BE2C (cell line): ENCODE measurements at regions not wholly inside any gene's neighbourhood (a gene's known extent, or its start where the extent isn't known, plus 50 kb on each side); places are given as distances from the start of the nearest gene placed in this dataset.
A peak's percentile ranks its signal among the peaks of the same experiment; 100 is the strongest.

Experiments used
- DNase-seq: peaks from one replicate; pipeline ENCODE4 v3.0.0-alpha.2; 2020
- H3K27me3 ChIP-seq: fragments of 250-450 bp; sonication (Bioruptor Pico); 2 replicates; pipeline ENCODE4 v1.5.1; 2020; ENCODE audit warnings: mild to moderate bottlenecking
- H3K36me3 ChIP-seq: fragments of 250-450 bp; sonication (Bioruptor Pico); 2 replicates; pipeline ENCODE4 v1.5.1; 2020; ENCODE audit warnings: mild to moderate bottlenecking
- H3K4me1 ChIP-seq: fragments of 250-450 bp; sonication (Bioruptor Pico); 2 replicates; pipeline ENCODE4 v1.5.1; 2020
- H3K4me3 ChIP-seq: 2 replicates; pipeline ENCODE4 v1.5.1; 2011; ENCODE audit warnings: low read depth, low read length
- H3K9me3 ChIP-seq: fragments of 250-450 bp; sonication (Bioruptor Pico); 2 replicates; pipeline ENCODE4 v1.5.1; 2020
- CTCF ChIP-seq: IDR thresholded peaks from 2 replicates; pipeline ENCODE4 v1.5.1; 2012; ENCODE audit warnings: mild to moderate bottlenecking, low read depth, low read length

- no peaks in the 10 kb centered on the region for H3K4me1 ChIP-seq
- no peak for TF ChIP-seq CTCF
- H3K27me3 ChIP-seq: no peaks in the 10 kb centered on the region
- no peaks in the 10 kb centered on the region for H3K9me3 ChIP-seq
- H3K4me3 ChIP-seq: no peak overlapping the region
- no peak for DNase-seq
- no peaks in the 10 kb centered on the region for H3K36me3 ChIP-seq
Measured at GRCh38 chrX:151476604-151477303, 79.7 kb downstream of the VMA21 start.

- no peak for TF ChIP-seq CTCF
Measured at GRCh38 chrX:151478058-151478457, 81.1 kb downstream of the VMA21 start.

GRCh38 chrX:151488677-151489076 is 74.8 kb upstream of the PASD1 start:
- no peak overlapping the region for H3K4me3 ChIP-seq
- peak; percentile 21 for DNase-seq
- H3K9me3 ChIP-seq: no peaks in the 10 kb centered on the region
- no peaks in the 10 kb centered on the region for H3K4me1 ChIP-seq
- peak; percentile 50 for TF ChIP-seq CTCF
- H3K27me3 ChIP-seq: no peaks in the 10 kb centered on the region
- no peaks in the 10 kb centered on the region for H3K36me3 ChIP-seq

More at GRCh38 chrX:151478058-151478457, 81.1 kb downstream of the VMA21 start:
- H3K36me3 ChIP-seq: no peaks in the 10 kb centered on the region
- H3K9me3 ChIP-seq: no peaks in the 10 kb centered on the region
- no peaks in the 10 kb centered on the region for H3K4me1 ChIP-seq
- H3K4me3 ChIP-seq: no peak overlapping the region
- peak; percentile 6 for DNase-seq
- H3K27me3 ChIP-seq: no peaks in the 10 kb centered on the region

- no peak for DNase-seq
- no peaks in the 10 kb centered on the region for H3K9me3 ChIP-seq
- no peak overlapping the region for H3K4me3 ChIP-seq
- H3K36me3 ChIP-seq: no peaks in the 10 kb centered on the region
- no peaks in the 10 kb centered on the region for H3K4me1 ChIP-seq
- no peaks in the 10 kb centered on the region for H3K27me3 ChIP-seq
- TF ChIP-seq CTCF: peak; percentile 25; the same call in 1 of the 2 replicates
Measured at GRCh38 chrX:151505796-151506195, 57.7 kb upstream of the PASD1 start.

- no peak for DNase-seq
- Histone ChIP-seq H3K27me3 (no peaks in the 10 kb centered on the region), H3K4me3 (no peak overlapping the region), H3K36me3 (no peaks in the 10 kb centered on the region), H3K9me3 (no peaks in the 10 kb centered on the region), H3K4me1 (no peaks in the 10 kb centered on the region)
- TF ChIP-seq CTCF: no peak
Measured at GRCh38 chrX:151510203-151510602, 53.3 kb upstream of the PASD1 start.

- TF ChIP-seq CTCF: no peak
- H3K36me3 ChIP-seq: no peaks in the 10 kb centered on the region
- H3K4me1 ChIP-seq: no peaks in the 10 kb centered on the region
- H3K9me3 ChIP-seq: no peaks in the 10 kb centered on the region
- no peaks in the 10 kb centered on the region for H3K27me3 ChIP-seq
- no peak for DNase-seq
- no peak overlapping the region for H3K4me3 ChIP-seq
Measured at GRCh38 chrX:151513472-151513871, 50.0 kb upstream of the PASD1 start.
